ENCODE measurements at regions not wholly inside any gene's neighbourhood (a gene's known extent, or its start where the extent isn't known, plus 50 kb on each side); places are given as distances from the start of the nearest gene placed in this dataset.

DNA sequence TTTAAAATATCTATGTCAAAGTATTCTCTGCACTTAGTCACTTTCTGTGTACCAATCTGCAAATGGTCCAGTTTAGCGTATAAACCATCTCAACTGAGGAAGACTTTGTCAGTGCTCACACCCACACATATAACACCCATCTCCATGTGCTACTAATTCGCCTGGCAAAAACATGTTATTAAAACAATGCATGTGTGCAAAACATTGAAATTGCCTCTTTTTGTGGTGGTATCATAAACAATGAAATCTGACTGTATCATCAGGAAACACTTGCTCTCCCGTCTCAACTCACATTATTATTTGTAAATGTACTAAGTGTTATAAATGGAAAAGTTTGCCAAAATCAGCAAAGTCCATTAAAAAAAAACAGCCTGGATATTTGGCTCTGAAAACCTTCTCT is 105.9 kb upstream of the FOXC1 start:
- DNase-seq (ENCODE audit: extremely low spot score, unreplicated experiment) = no peak
- H3K4me1 Mint-ChIP-seq (ENCODE audit: unreplicated experiment) = peaks cover 3% of the 10 kb centered on the region
- H3K27ac Mint-ChIP-seq (ENCODE audit: unreplicated experiment) = no peak overlapping the region
- H3K36me3 Mint-ChIP-seq (ENCODE audit: unreplicated experiment) = no peaks in the 10 kb centered on the region
- H3K27me3 Mint-ChIP-seq (ENCODE audit: unreplicated experiment) = no peaks in the 10 kb centered on the region
- H3K4me3 Mint-ChIP-seq (ENCODE audit: unreplicated experiment) = no peak overlapping the region
- TF ChIP-seq, protein P1, sequence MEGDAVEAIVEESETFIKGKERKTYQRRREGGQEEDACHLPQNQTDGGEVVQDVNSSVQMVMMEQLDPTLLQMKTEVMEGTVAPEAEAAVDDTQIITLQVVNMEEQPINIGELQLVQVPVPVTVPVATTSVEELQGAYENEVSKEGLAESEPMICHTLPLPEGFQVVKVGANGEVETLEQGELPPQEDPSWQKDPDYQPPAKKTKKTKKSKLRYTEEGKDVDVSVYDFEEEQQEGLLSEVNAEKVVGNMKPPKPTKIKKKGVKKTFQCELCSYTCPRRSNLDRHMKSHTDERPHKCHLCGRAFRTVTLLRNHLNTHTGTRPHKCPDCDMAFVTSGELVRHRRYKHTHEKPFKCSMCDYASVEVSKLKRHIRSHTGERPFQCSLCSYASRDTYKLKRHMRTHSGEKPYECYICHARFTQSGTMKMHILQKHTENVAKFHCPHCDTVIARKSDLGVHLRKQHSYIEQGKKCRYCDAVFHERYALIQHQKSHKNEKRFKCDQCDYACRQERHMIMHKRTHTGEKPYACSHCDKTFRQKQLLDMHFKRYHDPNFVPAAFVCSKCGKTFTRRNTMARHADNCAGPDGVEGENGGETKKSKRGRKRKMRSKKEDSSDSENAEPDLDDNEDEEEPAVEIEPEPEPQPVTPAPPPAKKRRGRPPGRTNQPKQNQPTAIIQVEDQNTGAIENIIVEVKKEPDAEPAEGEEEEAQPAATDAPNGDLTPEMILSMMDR (IDR thresholded peaks at IDR 0.05) = no peak
- no peaks in the 10 kb centered on the region for H3K9me3 Mint-ChIP-seq (ENCODE audit: unreplicated experiment)

DNA sequence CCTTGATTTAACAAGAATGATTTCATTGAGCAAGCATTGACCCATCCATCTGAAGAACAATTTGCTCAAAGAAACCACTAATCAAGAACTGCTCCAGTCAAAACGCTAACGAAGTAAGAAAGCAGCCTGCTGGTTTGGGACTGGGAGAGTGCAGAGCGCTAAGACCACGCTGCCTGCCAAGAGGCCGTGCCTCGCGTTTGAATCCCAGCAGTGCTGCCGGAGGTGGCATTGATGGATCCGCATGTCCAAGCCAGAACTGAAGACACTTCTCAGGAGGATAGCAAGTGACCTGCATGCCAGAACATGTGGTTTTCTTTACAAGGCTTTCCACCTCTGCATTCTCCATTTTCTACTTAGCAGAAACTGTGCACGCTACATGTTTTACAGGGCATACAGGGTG is 105.2 kb upstream of the FOXC1 start:
- no peak overlapping the region for H3K27ac Mint-ChIP-seq (ENCODE audit: unreplicated experiment)
- H3K27me3 Mint-ChIP-seq (ENCODE audit: unreplicated experiment) = no peaks in the 10 kb centered on the region
- H3K36me3 Mint-ChIP-seq (ENCODE audit: unreplicated experiment) = no peaks in the 10 kb centered on the region
- H3K4me1 Mint-ChIP-seq (ENCODE audit: unreplicated experiment) = peaks cover 3% of the 10 kb centered on the region
- no peak overlapping the region for H3K4me3 Mint-ChIP-seq (ENCODE audit: unreplicated experiment)
- no peak for DNase-seq (ENCODE audit: extremely low spot score, unreplicated experiment)
- H3K9me3 Mint-ChIP-seq (ENCODE audit: unreplicated experiment) = peaks cover 5% of the 10 kb centered on the region
- TF ChIP-seq, protein P1 (IDR thresholded peaks at IDR 0.05) = no peak

DNA sequence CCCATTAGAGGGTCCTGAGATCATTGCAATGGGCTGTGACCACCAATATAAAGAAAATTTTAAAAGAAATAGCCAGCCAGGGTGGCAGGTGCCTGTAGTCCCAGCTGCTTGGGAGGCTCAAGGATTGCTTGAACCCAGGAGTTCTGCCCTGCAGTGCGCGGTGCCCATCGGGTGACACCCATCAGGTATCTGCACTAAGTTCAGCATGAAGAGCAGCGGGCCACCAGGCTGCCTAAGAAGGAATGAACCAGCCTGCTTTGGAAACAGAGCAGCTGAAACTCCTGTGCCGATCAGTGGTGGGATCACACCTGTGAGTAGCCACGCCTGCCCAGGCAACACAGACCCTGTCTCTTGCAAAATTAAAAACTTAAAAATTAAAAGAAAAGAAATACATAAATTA is 102.5 kb upstream of the FOXC1 start:
- Mint-ChIP-seq H3K36me3 (ENCODE audit: unreplicated experiment) (no peaks in the 10 kb centered on the region), H3K4me1 (ENCODE audit: unreplicated experiment) (peaks cover 3% of the 10 kb centered on the region), H3K4me3 (ENCODE audit: unreplicated experiment) (no peak overlapping the region), H3K27me3 (ENCODE audit: unreplicated experiment) (no peaks in the 10 kb centered on the region), H3K9me3 (ENCODE audit: unreplicated experiment) (peaks cover 10% of the 10 kb centered on the region), H3K27ac (ENCODE audit: unreplicated experiment) (no peak overlapping the region)
- TF ChIP-seq, protein P1 (IDR thresholded peaks at IDR 0.05) = no peak
- no peak for DNase-seq (ENCODE audit: extremely low spot score, unreplicated experiment)

DNA sequence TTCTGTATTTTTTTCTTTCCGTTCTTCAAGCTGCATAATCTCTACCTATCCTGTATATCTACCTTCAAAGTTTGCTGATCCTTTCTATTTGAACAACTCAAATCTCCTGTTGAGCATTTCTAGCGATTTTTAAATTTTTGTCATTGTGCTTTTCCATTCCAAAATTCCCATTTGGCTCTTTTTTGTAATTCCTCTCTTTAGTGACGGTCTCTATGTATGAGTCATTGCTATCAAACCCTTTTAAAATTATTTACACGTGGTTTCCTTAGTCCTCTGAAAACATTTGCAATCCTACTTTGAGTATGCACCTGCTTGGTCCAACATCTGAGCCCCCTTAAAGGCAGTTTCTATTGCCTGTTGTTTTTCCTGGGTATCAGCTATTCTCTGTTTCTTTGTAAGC is 100.5 kb upstream of the FOXC1 start:
- DNase-seq (ENCODE audit: extremely low spot score, unreplicated experiment) = no peak
- TF ChIP-seq, protein P1 (IDR thresholded peaks at IDR 0.05) = no peak
- Mint-ChIP-seq H3K27ac (ENCODE audit: unreplicated experiment) (no peak overlapping the region), H3K4me1 (ENCODE audit: unreplicated experiment) (peaks cover 8% of the 10 kb centered on the region), H3K4me3 (ENCODE audit: unreplicated experiment) (no peak overlapping the region), H3K36me3 (ENCODE audit: unreplicated experiment) (no peaks in the 10 kb centered on the region), H3K27me3 (ENCODE audit: unreplicated experiment) (no peaks in the 10 kb centered on the region), H3K9me3 (ENCODE audit: unreplicated experiment) (peaks cover 10% of the 10 kb centered on the region)

DNA sequence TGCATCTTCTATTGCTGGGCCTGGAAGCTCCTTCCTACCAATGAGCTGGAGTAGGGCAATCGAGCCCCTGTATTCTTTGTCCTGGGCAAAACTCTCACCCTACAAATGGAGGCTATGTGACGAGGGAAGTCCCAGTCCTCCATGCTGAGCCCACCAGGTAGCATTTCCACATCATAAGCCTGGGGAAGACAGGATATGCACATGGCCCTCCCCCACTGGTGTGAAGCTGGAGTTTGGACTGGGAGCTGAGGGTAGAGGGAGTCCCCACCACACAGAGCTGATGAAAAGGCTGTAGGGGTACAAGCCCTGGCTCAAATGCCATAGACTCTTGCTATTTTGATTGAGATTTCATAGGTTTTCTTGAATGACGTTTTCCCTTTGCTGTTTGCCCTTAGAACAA is 99.5 kb upstream of the FOXC1 start:
- DNase-seq (ENCODE audit: extremely low spot score, unreplicated experiment) = no peak
- Mint-ChIP-seq H3K9me3 (ENCODE audit: unreplicated experiment) (peaks cover 10% of the 10 kb centered on the region), H3K4me3 (ENCODE audit: unreplicated experiment) (no peak overlapping the region), H3K36me3 (ENCODE audit: unreplicated experiment) (no peaks in the 10 kb centered on the region), H3K27ac (ENCODE audit: unreplicated experiment) (no peak overlapping the region), H3K27me3 (ENCODE audit: unreplicated experiment) (no peaks in the 10 kb centered on the region), H3K4me1 (ENCODE audit: unreplicated experiment) (peaks cover 8% of the 10 kb centered on the region)
- TF ChIP-seq, protein P1 (IDR thresholded peaks at IDR 0.05) = no peak

Measured in osteocyte (in vitro differentiated cells).